HEK293 (cell line): ENCODE measurements at regions not wholly inside any gene's neighbourhood (a gene's known extent, or its start where the extent isn't known, plus 50 kb on each side); places are given as distances from the start of the nearest gene placed in this dataset.

Experiments used
- CTCF ChIA-PET: fragments of 350-600 bp; formaldehyde crosslinking; extraction: SDS; loops from one replicate; lab custom pipeline; 2021; ENCODE audit warnings: antibody characterized with exemption; lab: Yijun Ruan, JAX
- POLR2A ChIA-PET: fragments of 300-600 bp; formaldehyde crosslinking; extraction: SDS; loops from one replicate; lab custom pipeline; 2020; ENCODE audit warnings: antibody characterized with exemption, inconsistent platforms; lab: Yijun Ruan, JAX
- H3K27ac ChIP-seq: fragments of 200-500 bp; sonication (Bioruptor generic); 2 replicates; pipeline ENCODE4 v1.5.1; 2014; ENCODE audit warnings: low read depth, low read length, control low read depth, inconsistent platforms; ENCODE audit errors: extremely low read depth
- H3K36me3 ChIP-seq, 2 experiments: fragments of 200-500 bp in 1 of 2; sonication (Bioruptor generic) in 1 of 2; 1 replicate in 1 of 2; 2 replicates in 1 of 2; pipeline ENCODE4 v1.5.1; 2014 to 2017; ENCODE audit warnings: inconsistent platforms in 2 of 2, low read length in 2 of 2; ENCODE audit not compliant: control insufficient read depth in 2 of 2, insufficient read depth in 1 of 2
- H3K4me1 ChIP-seq: fragments of 200-500 bp; sonication (Bioruptor generic); 2 replicates; pipeline ENCODE4 v1.5.1; 2014; ENCODE audit warnings: mild to moderate bottlenecking, low read length, inconsistent platforms; ENCODE audit not compliant: control insufficient read depth, insufficient read depth
- H3K4me3 ChIP-seq: 2 replicates; pipeline ENCODE4 v1.5.1; 2011; ENCODE audit warnings: low read depth, mild to moderate bottlenecking, control low read depth, low read length, moderate library complexity
- H3K9me3 ChIP-seq: fragments of 200-500 bp; sonication (Bioruptor generic); 2 replicates; pipeline ENCODE4 v1.5.1; 2014; ENCODE audit warnings: low read depth, low read length, inconsistent platforms; ENCODE audit not compliant: control insufficient read depth, insufficient read depth
- CTCF ChIP-seq: fragments of 450-650 bp; formaldehyde crosslinking; IDR thresholded peaks from 2 replicates; pipeline ENCODE4 v1.5.1; 2016; ENCODE audit warnings: missing biosample characterization, missing genetic modification characterization
- GLI4 ChIP-seq: fragments of 450-650 bp; formaldehyde crosslinking; IDR thresholded peaks from 2 replicates; pipeline ENCODE4 v1.5.1; 2016; ENCODE audit warnings: missing biosample characterization, missing genetic modification characterization
- HIC1 ChIP-seq: fragments of 450-650 bp; formaldehyde crosslinking; IDR thresholded peaks from 2 replicates; pipeline ENCODE4 v1.5.1; 2016; ENCODE audit warnings: missing biosample characterization, missing genetic modification characterization
- KLF10 ChIP-seq: fragments of 450-650 bp; IDR thresholded peaks from 2 replicates; pipeline ENCODE4 v1.5.1; 2018; ENCODE audit warnings: missing biosample characterization, mild to moderate bottlenecking, missing genetic modification characterization
- OSR2 ChIP-seq: fragments of 450-650 bp; formaldehyde crosslinking; IDR thresholded peaks from 2 replicates; pipeline ENCODE4 v1.5.1; 2016; ENCODE audit warnings: missing biosample characterization, missing genetic modification characterization
- OVOL3 ChIP-seq: fragments of 450-650 bp; formaldehyde crosslinking; IDR thresholded peaks from 2 replicates; pipeline ENCODE4 v1.5.1; 2016; ENCODE audit warnings: missing biosample characterization, missing genetic modification characterization
- SETDB1 ChIP-seq: IDR thresholded peaks from one replicate; pipeline ENCODE4 v1.6.1; 2017; ENCODE audit warnings: mild to moderate bottlenecking, low read length, moderate library complexity, mixed read lengths; ENCODE audit not compliant: insufficient read length
- ZBTB1 ChIP-seq: fragments of 450-650 bp; formaldehyde crosslinking; IDR thresholded peaks from 2 replicates; pipeline ENCODE4 v1.5.1; 2016; ENCODE audit warnings: missing biosample characterization, missing genetic modification characterization
- ZBTB17 ChIP-seq: fragments of 450-650 bp; formaldehyde crosslinking; IDR thresholded peaks from 2 replicates; pipeline ENCODE4 v1.5.1; 2016; ENCODE audit warnings: missing biosample characterization, missing genetic modification characterization
- ZEB2 ChIP-seq: fragments of 450-650 bp; formaldehyde crosslinking; IDR thresholded peaks from 2 replicates; pipeline ENCODE4 v1.5.1; 2016; ENCODE audit warnings: missing biosample characterization, missing genetic modification characterization
- ZNF10 ChIP-seq: fragments of 450-650 bp; formaldehyde crosslinking; IDR thresholded peaks from 2 replicates; pipeline ENCODE4 v1.5.1; 2017; ENCODE audit warnings: missing biosample characterization, missing genetic modification characterization
- ZNF121 ChIP-seq: fragments of 450-650 bp; formaldehyde crosslinking; IDR thresholded peaks from 2 replicates; pipeline ENCODE4 v1.5.1; 2016; ENCODE audit warnings: missing biosample characterization, missing genetic modification characterization
- ZNF157 ChIP-seq: fragments of 450-650 bp; formaldehyde crosslinking; IDR thresholded peaks from 2 replicates; pipeline ENCODE4 v1.5.1; 2016; ENCODE audit warnings: missing biosample characterization, missing genetic modification characterization
- ZNF175 ChIP-seq: fragments of 450-650 bp; formaldehyde crosslinking; IDR thresholded peaks from 2 replicates; pipeline ENCODE4 v1.5.1; 2016; ENCODE audit warnings: missing biosample characterization, missing genetic modification characterization
- ZNF19 ChIP-seq: fragments of 450-650 bp; formaldehyde crosslinking; IDR thresholded peaks from 2 replicates; pipeline ENCODE4; 2016; ENCODE audit warnings: missing biosample characterization, missing genetic modification characterization, low read depth
- ZNF211 ChIP-seq: fragments of 450-650 bp; formaldehyde crosslinking; IDR thresholded peaks from 2 replicates; pipeline ENCODE4 v1.5.1; 2016; ENCODE audit warnings: low read depth, missing biosample characterization, missing genetic modification characterization
- ZNF24 ChIP-seq: fragments of 450-650 bp; formaldehyde crosslinking; IDR thresholded peaks from 2 replicates; pipeline ENCODE4 v1.5.1; 2016; ENCODE audit warnings: missing biosample characterization, missing genetic modification characterization
- ZNF266 ChIP-seq: fragments of 450-650 bp; formaldehyde crosslinking; IDR thresholded peaks from 2 replicates; pipeline ENCODE4 v1.5.1; 2016; ENCODE audit warnings: missing biosample characterization, missing genetic modification characterization, low read depth
- ZNF324 ChIP-seq: fragments of 450-650 bp; formaldehyde crosslinking; IDR thresholded peaks from 2 replicates; pipeline ENCODE4 v1.5.1; 2016; ENCODE audit warnings: missing biosample characterization, missing genetic modification characterization
- ZNF423 ChIP-seq: fragments of 450-650 bp; formaldehyde crosslinking; IDR thresholded peaks from 2 replicates; pipeline ENCODE4 v1.5.1; 2016; ENCODE audit warnings: missing biosample characterization, missing genetic modification characterization
- ZNF580 ChIP-seq: fragments of 450-650 bp; formaldehyde crosslinking; IDR thresholded peaks from 2 replicates; pipeline ENCODE4 v1.5.1; 2016; ENCODE audit warnings: missing biosample characterization, missing genetic modification characterization
- ZNF654 ChIP-seq: fragments of 450-650 bp; formaldehyde crosslinking; IDR thresholded peaks from 2 replicates; pipeline ENCODE4 v1.5.1; 2016; ENCODE audit warnings: low read depth, missing biosample characterization, missing genetic modification characterization
- ZNF701 ChIP-seq: fragments of 450-650 bp; formaldehyde crosslinking; IDR thresholded peaks from 2 replicates; pipeline ENCODE4 v1.5.1; 2016; ENCODE audit warnings: missing biosample characterization, missing genetic modification characterization
- ZNF791 ChIP-seq: fragments of 450-650 bp; formaldehyde crosslinking; IDR thresholded peaks from 2 replicates; pipeline ENCODE4 v1.5.1; 2016; ENCODE audit warnings: missing biosample characterization, missing genetic modification characterization
- ZNF830 ChIP-seq: fragments of 450-650 bp; IDR thresholded peaks from 2 replicates; pipeline ENCODE4 v1.5.0; 2018; ENCODE audit warnings: missing biosample characterization, missing genetic modification characterization, low read depth, mild to moderate bottlenecking, moderate library complexity
- ZSCAN30 ChIP-seq: fragments of 450-650 bp; IDR thresholded peaks from 2 replicates; pipeline ENCODE4 v1.5.1; 2018; ENCODE audit warnings: missing biosample characterization, mild to moderate bottlenecking, missing genetic modification characterization, moderate library complexity
- TF ChIP-seq, protein P1 (sequence below): fragments of 450-650 bp; formaldehyde crosslinking; IDR thresholded peaks from 2 replicates; pipeline ENCODE4 v1.5.1; 2017; ENCODE audit warnings: missing biosample characterization, mild to moderate bottlenecking, missing genetic modification characterization, moderate library complexity
- TF ChIP-seq, protein P2 (sequence below): fragments of 450-650 bp; formaldehyde crosslinking; IDR thresholded peaks from 2 replicates; pipeline ENCODE4 v1.5.1; 2016; ENCODE audit warnings: missing biosample characterization, missing genetic modification characterization

DNA sequence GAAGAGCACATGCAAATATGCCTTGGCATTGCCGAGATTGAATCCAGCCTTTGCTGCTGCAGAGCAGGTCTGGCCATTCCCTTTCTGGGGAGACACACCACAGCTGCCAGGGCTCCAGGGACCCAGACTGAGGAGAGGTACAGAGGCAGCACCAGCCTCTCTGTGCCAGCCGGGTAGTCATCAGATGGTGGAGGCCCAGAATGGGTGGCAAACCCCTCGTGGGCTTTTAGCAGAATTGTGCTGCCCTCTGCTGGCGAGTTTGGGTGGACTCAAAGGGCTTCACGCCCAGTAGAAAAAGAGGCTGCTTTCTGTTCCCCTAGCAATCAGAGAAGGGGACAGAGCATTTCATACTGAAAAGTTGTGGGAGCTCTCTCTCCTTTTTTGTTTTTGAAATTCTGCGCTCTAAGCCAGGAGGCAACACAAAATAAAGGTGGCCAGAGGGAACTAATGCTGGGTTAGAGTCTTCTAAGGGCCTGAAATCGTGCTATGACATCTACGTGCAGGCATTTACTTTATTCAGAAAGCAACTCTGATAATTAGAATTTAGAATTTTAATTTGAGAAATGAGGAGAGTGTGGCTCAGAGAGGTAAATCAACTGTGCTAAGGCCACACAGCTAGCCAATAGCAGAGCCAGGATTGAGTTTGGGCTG is 158.8 kb upstream of the NAV2 start:
- CTCF ChIA-PET: interaction anchor here (0.5 to 13.0 kb wide), 43 partner anchors 9 to 1086 kb away, joined by 3 to 166 read pairs (median 4); no protein-coding TSS in a partner anchor
- H3K4me1 ChIP-seq: no peaks in the 10 kb centered on the region
- H3K9me3 ChIP-seq: no peaks in the 10 kb centered on the region
- TF ChIP-seq ZNF19 (tag by site-specific recombination) (no peak), CTCF (peak; percentile 23; the same call in 1 of the 2 replicates), ZNF10 (tag by site-specific recombination) (peak; percentile 81), ZNF266 (tag by site-specific recombination) (no peak), ZNF580 (tag by site-specific recombination) (no peak), ZNF791 (tag by site-specific recombination) (no peak), ZNF654 (tag by site-specific recombination) (peak; percentile 80), ZNF24 (tag by site-specific recombination) (no peak), ZSCAN30 (tag by site-specific recombination) (0 out of 2 replicates have a peak, but pooled peaks have one; percentile 31), HIC1 (0 out of 2 replicates have a peak, but pooled peaks have one; percentile 42), ZNF211 (tag by site-specific recombination) (no peak), ZBTB17 (tag by site-specific recombination) (no peak), OVOL3 (tag by site-specific recombination) (no peak)
- TF ChIP-seq, protein P1, sequence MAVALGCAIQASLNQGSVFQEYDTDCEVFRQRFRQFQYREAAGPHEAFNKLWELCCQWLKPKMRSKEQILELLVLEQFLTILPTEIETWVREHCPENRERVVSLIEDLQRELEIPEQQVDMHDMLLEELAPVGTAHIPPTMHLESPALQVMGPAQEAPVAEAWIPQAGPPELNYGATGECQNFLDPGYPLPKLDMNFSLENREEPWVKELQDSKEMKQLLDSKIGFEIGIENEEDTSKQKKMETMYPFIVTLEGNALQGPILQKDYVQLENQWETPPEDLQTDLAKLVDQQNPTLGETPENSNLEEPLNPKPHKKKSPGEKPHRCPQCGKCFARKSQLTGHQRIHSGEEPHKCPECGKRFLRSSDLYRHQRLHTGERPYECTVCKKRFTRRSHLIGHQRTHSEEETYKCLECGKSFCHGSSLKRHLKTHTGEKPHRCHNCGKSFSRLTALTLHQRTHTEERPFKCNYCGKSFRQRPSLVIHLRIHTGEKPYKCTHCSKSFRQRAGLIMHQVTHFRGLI (tag by site-specific recombination): no peak
- TF ChIP-seq, protein P2, sequence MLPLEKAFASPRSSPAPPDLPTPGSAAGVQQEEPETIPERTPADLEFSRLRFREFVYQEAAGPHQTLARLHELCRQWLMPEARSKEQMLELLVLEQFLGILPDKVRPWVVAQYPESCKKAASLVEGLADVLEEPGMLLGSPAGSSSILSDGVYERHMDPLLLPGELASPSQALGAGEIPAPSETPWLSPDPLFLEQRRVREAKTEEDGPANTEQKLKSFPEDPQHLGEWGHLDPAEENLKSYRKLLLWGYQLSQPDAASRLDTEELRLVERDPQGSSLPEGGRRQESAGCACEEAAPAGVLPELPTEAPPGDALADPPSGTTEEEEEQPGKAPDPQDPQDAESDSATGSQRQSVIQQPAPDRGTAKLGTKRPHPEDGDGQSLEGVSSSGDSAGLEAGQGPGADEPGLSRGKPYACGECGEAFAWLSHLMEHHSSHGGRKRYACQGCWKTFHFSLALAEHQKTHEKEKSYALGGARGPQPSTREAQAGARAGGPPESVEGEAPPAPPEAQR (tag by site-specific recombination): no peak
- H3K36me3 ChIP-seq: no peaks in the 10 kb centered on the region
- no peak overlapping the region for H3K4me3 ChIP-seq
- POLR2A ChIA-PET: no interaction called here
- no peak overlapping the region for H3K27ac ChIP-seq

- Histone ChIP-seq H3K9me3 (no peaks in the 10 kb centered on the region), H3K4me3 (no peak overlapping the region), H3K4me1 (no peaks in the 10 kb centered on the region), H3K27ac (no peak overlapping the region), H3K36me3 (no peaks in the 10 kb centered on the region)
- POLR2A ChIA-PET: interaction anchor here (0.9 kb wide), 1 partner anchor 312 kb away, joined by 3 read pairs; the partner anchor contains the start of gene E2F8
- CTCF ChIA-PET: interaction anchor here (0.6 to 13.0 kb wide), 24 partner anchors 8 to 480 kb away, joined by 3 to 166 read pairs (median 5); no protein-coding TSS in a partner anchor
- no peak for TF ChIP-seq KLF10
- TF ChIP-seq ZNF423: no peak
- no peak for TF ChIP-seq GLI4 (tag by site-specific recombination)
- no peak for TF ChIP-seq ZEB2 (tag by site-specific recombination)
- no peak for TF ChIP-seq ZNF701 (tag by site-specific recombination)
- TF ChIP-seq ZNF324 (tag by site-specific recombination): no peak
- no peak for TF ChIP-seq ZBTB1 (tag by site-specific recombination)
- TF ChIP-seq ZNF175 (tag by site-specific recombination): no peak
- TF ChIP-seq ZNF157 (tag by site-specific recombination): no peak
- TF ChIP-seq SETDB1: no peak
- TF ChIP-seq OSR2 (tag by site-specific recombination): no peak
- no peak for TF ChIP-seq ZNF121 (tag by site-specific recombination)
- TF ChIP-seq ZNF830 (tag by site-specific recombination): no peak
Measured at GRCh38 chr11:19552656-19553260, 159.9 kb upstream of the NAV2 start.
